ENCODE measurements at regions not wholly inside any gene's neighbourhood (a gene's known extent, or its start where the extent isn't known, plus 50 kb on each side); places are given as distances from the start of the nearest gene placed in this dataset.

- no peak for DNase-seq (ENCODE audit: extremely low read depth, low read depth)
- TF ChIP-seq CTCF (IDR thresholded peaks at IDR 0.05; ENCODE audit: low read depth, low read length): no peak
Measured at GRCh38 chr12:105773471-105773870, 365.3 kb downstream of the NUAK1 start.

DNA sequence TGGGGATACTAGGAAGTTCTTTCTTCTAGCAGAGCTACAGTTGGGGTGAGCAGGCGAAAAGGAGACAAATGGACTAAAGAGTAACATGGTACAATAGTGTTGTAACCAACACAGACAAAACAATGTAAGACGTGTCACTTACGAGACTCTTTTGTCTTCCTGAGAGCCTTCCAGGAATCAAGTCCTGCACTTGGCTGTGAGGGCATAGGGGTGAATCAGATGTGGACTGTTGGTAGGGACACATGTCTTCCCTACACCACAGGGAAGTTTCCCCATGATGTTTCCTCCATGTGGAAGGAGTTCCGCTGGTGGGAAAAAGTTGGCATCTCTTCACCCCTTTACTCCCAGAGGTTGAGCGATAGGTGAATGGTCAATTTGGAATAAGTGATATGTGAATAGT, 364.7 kb downstream of the NUAK1 start:
- TF ChIP-seq CTCF (IDR thresholded peaks at IDR 0.05; ENCODE audit: low read depth, low read length): no peak
- DNase-seq (ENCODE audit: extremely low read depth, low read depth): no peak

GRCh38 chr12:105775343-105775742, 363.4 kb downstream of the NUAK1 start:
- DNase-seq (ENCODE audit: extremely low read depth, low read depth): no peak
- TF ChIP-seq CTCF (IDR thresholded peaks at IDR 0.05; ENCODE audit: low read depth, low read length): no peak; the same call in 1 of the 2 replicates

GRCh38 chr12:105783983-105784947, 354.5 kb downstream of the NUAK1 start:
- TF ChIP-seq CTCF (IDR thresholded peaks at IDR 0.05; ENCODE audit: low read depth, low read length): no peak
- DNase-seq (ENCODE audit: extremely low read depth, low read depth): no peak

DNA sequence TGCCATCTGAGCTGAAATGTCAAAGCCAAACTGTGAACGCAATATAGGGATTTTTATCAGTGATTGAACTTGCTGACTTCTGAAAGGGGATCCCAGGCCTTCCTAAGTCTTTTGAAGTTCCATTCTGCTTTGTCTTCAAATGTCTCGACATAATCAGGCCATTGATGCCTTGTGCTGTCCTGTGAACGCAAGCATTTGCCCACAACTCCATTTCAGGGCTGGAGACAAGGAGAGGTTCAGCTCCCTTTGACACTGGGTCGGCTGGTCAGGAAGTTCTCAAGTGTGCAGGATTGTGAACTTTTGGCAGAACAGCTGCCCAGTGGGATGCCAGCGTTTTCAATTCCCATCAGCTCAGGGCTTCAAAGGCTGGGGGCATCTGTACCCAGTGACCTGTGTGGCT, 345.3 kb downstream of the NUAK1 start:
- DNase-seq (ENCODE audit: extremely low read depth, low read depth): no peak
- TF ChIP-seq CTCF (IDR thresholded peaks at IDR 0.05; ENCODE audit: low read depth, low read length): no peak

- no peak for TF ChIP-seq CTCF (IDR thresholded peaks at IDR 0.05; ENCODE audit: low read depth, low read length)
- DNase-seq (ENCODE audit: extremely low read depth, low read depth): no peak
Measured at GRCh38 chr12:105798256-105798845, 340.4 kb downstream of the NUAK1 start.

GRCh38 chr12:105799103-105799502, 339.7 kb downstream of the NUAK1 start:
- TF ChIP-seq CTCF (IDR thresholded peaks at IDR 0.05; ENCODE audit: low read depth, low read length): no peak
- no peak for DNase-seq (ENCODE audit: extremely low read depth, low read depth)

Data from AG09319 (cell line).